ENCODE measurements at regions not wholly inside any gene's neighbourhood (a gene's known extent, or its start where the extent isn't known, plus 50 kb on each side); places are given as distances from the start of the nearest gene placed in this dataset.

DNA sequence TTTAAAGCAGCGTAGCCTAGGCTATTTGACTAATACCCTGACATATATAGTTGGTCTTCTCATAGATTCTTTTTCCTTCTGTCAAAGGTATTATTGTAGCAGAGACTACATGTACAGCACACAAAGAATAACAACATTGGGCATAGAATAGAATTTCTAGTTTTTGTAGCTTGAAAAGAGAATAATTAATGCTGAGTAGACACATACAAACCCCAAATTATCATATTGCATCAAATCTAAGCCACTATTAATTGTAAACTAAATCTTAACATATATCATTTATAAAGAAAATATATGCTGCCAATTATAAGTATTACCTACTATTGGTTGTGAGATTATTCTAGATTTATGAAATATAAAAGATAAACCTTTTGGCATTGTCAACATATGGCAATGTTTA, 574.5 kb downstream of the SLCO4C1 start:
- TF ChIP-seq, protein P1, sequence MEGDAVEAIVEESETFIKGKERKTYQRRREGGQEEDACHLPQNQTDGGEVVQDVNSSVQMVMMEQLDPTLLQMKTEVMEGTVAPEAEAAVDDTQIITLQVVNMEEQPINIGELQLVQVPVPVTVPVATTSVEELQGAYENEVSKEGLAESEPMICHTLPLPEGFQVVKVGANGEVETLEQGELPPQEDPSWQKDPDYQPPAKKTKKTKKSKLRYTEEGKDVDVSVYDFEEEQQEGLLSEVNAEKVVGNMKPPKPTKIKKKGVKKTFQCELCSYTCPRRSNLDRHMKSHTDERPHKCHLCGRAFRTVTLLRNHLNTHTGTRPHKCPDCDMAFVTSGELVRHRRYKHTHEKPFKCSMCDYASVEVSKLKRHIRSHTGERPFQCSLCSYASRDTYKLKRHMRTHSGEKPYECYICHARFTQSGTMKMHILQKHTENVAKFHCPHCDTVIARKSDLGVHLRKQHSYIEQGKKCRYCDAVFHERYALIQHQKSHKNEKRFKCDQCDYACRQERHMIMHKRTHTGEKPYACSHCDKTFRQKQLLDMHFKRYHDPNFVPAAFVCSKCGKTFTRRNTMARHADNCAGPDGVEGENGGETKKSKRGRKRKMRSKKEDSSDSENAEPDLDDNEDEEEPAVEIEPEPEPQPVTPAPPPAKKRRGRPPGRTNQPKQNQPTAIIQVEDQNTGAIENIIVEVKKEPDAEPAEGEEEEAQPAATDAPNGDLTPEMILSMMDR (IDR thresholded peaks at IDR 0.05): no peak
- no peak for TF ChIP-seq POLR2A (IDR thresholded peaks at IDR 0.05)
